Inferior parietal cortex (tissue), 1 donor: ENCODE measurements at regions not wholly inside any gene's neighbourhood (a gene's known extent, or its start where the extent isn't known, plus 50 kb on each side); places are given as distances from the start of the nearest gene placed in this dataset.

Experiments
- DNase-seq: peaks from one replicate; pipeline ENCODE4 v3.0.0-alpha.2; 2016; ENCODE audit errors: extremely low spot score

- DNase-seq: no peak
Measured at GRCh38 chr1:238558746-238559145, 668.0 kb upstream of the ZP4 start.

DNA sequence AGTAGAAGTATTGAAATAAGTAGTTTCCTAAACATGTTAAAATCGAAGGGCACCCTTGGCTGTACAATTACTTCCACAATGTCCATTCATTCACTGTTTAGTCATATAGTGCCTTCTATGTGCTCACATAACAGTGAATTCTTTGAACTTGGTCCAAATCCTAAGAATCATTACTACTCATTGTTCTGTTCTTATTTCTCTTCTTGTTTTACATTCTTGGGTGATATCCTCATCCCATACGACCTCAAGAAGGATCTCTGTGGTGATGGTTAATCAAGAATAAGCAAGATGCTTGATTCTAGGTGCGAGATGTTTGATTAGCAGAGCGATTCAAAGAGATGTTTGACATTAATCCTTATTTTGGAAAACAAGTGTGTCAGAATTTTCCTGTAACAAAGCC, 667.4 kb upstream of the ZP4 start:
- no peak for DNase-seq

GRCh38 chr1:238552271-238552670, 661.5 kb upstream of the ZP4 start:
- DNase-seq: no peak

- no peak for DNase-seq
Measured at GRCh38 chr1:238549137-238549536, 658.4 kb upstream of the ZP4 start.

DNA sequence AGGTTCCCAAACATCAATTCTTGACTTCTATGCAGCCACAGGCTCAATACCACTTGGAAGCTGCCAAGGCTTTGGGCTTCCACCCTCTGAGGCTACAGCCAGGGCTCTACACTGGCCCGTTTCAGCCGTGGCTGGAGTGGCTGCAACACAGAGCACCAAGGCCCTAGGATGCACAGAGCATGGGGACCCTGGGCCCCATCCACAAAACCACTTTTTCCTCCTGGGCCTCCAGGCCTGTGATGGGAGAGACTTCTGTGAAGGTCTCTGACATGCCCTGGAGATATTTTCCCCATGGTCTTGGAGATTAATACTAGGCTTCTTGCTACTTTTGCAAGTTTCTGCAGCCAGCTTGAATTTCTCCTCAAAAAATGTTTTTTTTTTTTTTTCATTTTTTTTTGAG, 655.4 kb upstream of the ZP4 start:
- DNase-seq: no peak

GRCh38 chr1:238537641-238538040, 646.9 kb upstream of the ZP4 start:
- no peak for DNase-seq

GRCh38 chr1:238530209-238530851, 639.6 kb upstream of the ZP4 start:
- no peak for DNase-seq

GRCh38 chr1:238517711-238518110, 627.0 kb upstream of the ZP4 start:
- DNase-seq: no peak

- no peak for DNase-seq
Measured at GRCh38 chr1:238501290-238501689, 610.6 kb upstream of the ZP4 start.

- no peak for DNase-seq
Measured at GRCh38 chr1:238499021-238499420, 608.3 kb upstream of the ZP4 start.

GRCh38 chr1:238492271-238492670, 601.5 kb upstream of the ZP4 start:
- no peak for DNase-seq

GRCh38 chr1:238491265-238491664, 600.5 kb upstream of the ZP4 start:
- DNase-seq: no peak

- DNase-seq: no peak
Measured at GRCh38 chr1:238489006-238489405, 598.3 kb upstream of the ZP4 start.

DNA sequence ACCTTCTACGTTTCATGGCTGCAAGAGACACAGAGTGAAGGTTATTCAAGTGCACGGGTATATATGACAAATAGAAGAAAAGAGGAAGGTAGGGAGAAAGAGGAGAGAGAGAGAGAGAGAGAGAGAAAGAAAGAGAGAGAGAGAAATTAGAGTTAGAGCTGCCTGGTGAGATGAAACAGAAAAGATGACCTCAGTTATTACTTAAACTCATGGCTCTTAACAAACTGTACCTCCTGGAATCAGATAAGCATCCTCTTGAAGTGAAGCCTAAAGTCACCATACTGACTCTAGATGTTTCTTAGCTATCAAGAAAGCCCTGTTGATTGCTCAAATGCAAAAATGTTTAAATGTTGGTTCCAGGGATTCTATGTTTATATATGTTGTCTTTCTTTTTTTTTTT, 597.7 kb upstream of the ZP4 start:
- no peak for DNase-seq

GRCh38 chr1:238487931-238488330, 597.2 kb upstream of the ZP4 start:
- no peak for DNase-seq

GRCh38 chr1:238485912-238486209, 595.1 kb upstream of the ZP4 start:
- no peak for DNase-seq

DNA sequence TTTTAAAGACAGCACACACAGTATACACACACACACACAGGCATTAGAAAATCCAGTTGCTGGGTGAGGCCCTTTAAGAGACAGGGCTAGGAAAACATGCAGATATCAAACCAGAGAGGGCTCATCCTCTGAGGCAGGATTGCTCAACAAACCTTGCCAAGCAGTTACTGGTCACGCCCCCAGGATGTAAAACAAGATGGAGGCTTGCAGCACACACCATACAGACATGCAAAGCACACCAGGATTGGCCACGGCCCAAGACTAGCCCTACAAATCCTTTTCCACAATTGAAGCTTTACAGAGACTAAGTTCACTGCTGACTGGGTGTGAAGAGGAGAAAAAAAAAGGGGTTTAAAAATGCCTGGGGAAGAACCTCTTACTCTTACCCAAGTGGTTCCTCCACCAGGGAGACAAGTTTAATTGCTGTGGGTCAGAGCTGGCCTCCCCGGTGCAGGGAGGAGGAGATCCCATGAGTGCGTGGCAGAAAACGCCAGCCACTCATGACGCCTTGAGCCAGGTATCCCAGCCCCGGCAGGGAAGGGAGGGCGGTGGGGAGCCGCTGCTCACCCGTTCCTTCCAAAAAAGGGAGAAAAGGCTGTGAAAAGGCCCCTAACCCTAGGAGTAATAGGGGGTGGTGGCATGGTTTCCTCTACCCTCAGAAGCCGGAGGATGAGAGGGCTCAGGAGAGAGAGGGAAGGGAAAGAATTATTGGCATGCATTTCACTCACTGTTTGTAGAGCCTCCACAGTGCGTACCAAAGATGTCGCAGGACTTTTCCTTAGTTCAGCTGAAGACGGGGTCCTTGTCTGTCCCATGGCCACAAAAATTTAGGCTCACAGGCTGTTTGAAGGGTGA, 594.6 kb upstream of the ZP4 start:
- DNase-seq: no peak

DNA sequence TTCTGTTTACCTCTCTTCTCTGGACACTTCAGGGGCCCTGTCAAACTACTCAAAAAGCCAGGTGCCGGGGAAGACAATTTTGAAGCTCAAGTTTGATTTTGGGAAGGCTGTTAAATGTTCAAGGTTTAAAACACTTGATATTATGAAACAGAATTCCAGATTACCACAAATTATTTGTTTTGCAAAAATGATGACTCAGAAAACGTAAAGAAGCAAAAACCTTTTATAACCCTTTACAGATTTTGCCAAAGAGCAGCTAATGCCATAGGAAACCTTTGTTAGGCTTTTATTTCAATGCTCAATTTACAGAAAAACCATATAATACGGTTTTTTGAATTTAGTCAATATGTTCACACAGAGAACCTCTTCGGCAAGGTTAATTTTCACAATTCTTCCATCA, 593.4 kb upstream of the ZP4 start:
- no peak for DNase-seq

DNA sequence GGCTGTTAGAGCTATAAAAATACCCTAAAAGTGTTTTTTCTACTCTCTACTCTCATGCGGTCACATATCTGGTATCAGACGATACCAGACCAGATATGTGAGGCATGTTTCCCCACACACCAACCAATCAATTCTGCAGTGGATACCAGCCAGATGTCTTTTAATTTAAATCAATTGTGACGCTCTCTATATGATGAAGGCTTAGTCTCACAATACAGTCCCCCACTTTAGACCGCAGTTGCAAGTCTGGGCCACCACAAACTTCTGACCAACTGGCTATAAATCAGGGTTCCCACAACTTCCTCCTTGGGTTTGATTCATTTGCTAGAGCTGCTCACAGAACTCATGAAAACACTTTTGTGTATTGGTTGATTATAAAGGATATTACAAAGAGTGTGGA, 586.1 kb upstream of the ZP4 start:
- no peak for DNase-seq

- DNase-seq: no peak
Measured at GRCh38 chr1:238475712-238476111, 585.0 kb upstream of the ZP4 start.

DNA sequence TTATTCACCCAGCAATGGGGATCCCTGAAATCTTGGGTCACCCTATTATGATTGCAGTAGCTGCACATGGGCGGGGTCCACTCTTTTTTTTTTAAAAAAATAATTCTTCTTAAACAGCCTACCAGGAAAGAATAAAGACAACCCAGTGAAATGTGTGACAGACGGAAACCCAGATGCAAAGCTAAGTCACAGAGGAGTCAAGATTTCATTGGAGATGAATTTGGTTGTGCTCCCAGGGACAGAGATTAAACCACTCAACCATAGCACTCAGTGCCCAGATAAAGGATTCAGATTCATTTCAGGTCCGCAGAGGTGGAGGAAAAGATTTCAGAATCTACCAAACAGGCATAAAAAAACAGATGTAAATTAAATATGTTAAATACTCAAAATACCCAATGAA, 583.5 kb upstream of the ZP4 start:
- no peak for DNase-seq

DNA sequence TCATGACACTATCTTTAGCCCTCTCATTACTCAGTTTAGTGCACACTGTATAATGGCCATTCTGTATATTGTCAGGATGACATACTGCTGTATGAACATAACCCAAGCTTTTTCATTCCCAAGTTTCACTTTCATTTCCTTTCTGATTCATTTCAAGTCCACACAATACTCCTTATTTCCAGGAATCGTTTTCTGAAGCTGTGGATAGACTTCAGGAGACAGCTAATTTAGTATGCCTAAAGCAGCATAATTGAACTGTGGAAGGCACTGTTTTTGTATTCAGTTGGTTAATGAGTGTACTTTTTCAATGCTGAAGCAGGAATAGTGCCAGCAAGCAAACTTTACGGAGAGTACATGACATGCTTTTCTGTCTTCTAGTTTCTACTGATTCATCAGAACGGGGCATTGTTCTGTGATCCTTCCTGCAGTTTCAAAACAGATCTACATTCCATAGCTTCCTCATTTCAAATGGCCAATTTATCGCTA, 578.5 kb upstream of the ZP4 start:
- DNase-seq: peak; percentile 40

DNA sequence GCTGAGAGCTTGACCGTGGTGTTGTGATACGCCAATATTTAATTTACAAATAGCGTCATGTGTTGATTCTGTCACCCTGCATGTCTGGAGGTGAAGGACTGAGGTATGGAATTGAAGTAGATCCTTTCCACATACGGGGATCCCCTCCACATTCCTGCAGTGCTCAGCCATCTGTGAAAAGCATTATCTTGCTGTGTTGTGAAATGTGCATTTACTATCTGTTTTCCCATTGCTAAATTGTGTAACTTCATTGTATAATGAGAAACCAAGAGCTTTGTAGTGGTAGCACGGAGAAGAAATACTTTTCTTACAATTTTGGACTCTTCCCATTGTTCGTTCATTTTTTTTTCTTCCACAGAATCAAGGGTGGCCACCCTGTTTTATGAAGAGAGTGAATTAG, 577.3 kb upstream of the ZP4 start:
- no peak for DNase-seq

DNA sequence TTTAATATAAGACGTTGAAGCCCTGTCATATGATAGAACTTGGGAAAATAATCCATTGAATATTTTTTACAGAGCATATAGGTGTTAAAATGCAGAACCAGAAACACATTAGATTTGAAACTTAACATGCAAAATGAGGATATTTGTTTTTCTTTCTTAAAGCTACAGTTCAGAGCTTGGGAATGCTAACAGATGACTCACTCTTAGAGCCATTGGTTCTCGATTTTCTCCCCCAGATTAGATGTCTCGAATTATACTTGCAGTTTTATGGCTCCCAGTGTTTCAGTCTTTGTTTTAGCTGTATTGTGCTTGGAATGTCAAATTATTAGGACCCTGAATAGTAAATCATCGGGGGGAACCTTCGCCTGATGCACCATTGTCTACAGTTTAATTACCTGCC, 575.7 kb upstream of the ZP4 start:
- DNase-seq: no peak
